Stimulated activated CD4-positive, alpha-beta T cell treated with anti-CD3 and anti-CD28 coated beads, TNF-alpha, amount 100 ng/mL, for 1 hour (primary cell): ENCODE measurements at regions not wholly inside any gene's neighbourhood (a gene's known extent, or its start where the extent isn't known, plus 50 kb on each side); places are given as distances from the start of the nearest gene placed in this dataset.

Source experiments
- DNase-seq, 3 donors: peaks; one replicate each; pipeline ENCODE4 v3.0.0-alpha.2; 2020; ENCODE audit warnings: low read depth in 3 of 3, low spot score in 1 of 3

- no peak for DNase-seq
Measured at GRCh38 chr14:87121716-87122115, 871.3 kb downstream of the GALC start.

DNA sequence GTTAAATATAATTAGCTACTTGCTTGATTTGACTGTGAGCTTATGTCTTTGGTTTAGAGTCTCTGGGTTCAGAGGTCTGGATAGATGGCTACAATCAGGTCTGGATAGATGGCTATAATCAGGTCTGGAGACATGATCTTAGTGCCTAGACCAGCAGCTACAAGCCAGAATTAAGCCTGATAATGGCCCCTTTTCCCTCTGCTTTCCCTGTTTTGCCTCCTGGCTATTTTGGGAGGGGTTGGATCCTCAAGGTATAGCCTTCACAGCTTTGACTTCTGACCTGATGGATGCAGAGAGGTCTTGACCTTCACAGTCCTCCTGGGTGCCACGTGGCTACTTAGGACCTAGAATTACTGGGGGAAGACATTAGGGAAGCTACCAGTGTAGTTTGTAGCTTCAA lies 877.7 kb downstream of the GALC start:
- DNase-seq, result no peak

DNA sequence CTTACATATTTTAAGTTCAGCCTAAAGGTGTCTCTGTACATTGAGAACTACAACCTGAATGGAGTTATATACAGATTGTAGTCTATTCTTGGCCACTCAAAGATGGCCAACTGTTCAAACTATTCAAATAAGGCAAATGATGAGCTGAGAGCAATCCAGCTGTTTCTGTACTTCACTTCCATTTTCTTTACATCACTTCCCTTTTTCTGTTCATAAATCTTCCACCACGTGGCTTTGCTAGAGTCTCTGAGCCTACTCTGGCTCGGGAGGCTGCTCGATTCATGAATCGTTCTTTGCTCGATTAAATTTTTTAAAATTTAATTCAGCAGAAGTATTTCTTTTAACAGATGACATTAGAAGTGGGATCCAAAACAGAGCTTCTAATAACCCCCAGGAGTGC lies 879.7 kb downstream of the GALC start:
- no peak for DNase-seq

DNA sequence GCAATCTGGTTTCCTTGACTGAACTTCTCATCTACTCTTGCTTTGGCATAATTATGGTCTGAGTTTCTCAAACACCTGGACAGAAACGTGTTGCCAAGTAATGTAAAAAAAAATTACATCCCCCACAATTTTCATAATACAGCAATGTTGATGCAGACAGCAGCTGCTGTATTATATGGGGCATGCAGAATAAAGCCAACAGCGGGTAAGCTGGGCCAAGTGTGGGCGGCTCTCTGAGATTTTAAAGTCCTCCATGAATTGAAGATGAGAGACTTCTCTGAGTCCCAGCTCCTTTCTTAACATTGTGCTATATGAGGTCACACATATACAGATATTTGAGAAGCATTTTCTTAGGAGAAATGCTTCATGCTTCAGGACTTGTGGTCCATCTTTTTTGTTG lies 881.2 kb downstream of the GALC start:
- no peak for DNase-seq

DNA sequence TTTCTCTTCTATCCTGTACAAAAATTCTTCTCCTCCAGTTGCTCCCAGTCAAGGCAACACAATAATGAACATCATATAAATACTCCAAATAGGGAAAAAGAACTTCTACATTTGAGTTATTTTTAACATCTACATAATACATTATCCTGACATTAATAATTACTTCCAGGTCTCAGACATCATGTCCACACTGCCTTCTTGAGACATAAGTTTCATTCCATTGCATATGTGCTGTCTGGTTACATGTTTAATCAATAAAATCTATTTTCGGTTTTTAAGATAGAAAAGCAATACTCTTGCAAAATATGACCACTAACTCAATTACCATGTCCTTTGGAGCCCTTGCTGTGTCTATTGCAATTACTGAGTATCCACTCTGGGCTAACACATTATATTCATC lies 881.9 kb downstream of the GALC start:
- no peak for DNase-seq

DNA sequence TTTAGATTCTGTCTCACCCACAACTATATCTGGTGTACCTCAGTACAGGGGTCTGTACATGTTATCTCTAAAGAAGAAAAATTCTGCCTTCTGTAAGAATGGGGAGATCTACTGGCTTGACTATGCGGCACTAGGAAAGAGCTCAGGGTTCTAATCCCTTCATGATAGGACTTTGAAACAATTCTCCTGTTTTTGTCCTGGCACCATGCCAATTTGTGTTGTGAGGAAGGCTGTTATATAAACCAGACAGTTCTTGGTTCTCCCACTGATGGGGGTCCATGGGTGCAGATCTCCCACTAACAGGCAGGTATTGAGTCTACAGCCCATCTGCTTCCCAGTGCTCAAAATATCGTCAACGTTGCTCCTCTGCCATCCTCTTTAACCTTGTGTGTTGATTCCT lies 883.7 kb downstream of the GALC start:
- no peak for DNase-seq

GRCh38 chr14:87108726-87109125 lies 884.3 kb downstream of the GALC start:
- no peak for DNase-seq

GRCh38 chr14:87102811-87103378 lies 890.1 kb downstream of the GALC start:
- no peak for DNase-seq

- no peak for DNase-seq
Measured at GRCh38 chr14:87097015-87097414, 896.0 kb downstream of the GALC start.

DNA sequence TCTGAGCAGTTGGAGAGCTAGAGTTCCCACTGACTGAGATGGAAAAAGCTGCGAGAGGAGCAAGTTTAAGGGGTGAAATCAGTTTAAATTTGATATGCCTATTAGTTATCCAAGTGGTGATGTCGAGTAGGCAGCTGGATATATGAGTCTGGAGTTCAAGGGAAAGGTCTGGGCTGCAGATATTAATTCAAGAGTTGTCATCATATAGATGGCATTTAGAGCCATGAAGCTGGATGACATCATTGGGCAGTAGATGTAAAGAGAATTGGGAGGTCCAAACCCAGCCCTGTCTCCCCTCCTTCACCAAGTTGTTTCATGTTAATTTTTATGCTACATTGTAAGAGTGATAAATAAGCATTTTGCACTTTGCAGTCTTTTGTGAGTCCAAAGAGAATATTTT lies 898.1 kb downstream of the GALC start:
- no peak for DNase-seq

DNA sequence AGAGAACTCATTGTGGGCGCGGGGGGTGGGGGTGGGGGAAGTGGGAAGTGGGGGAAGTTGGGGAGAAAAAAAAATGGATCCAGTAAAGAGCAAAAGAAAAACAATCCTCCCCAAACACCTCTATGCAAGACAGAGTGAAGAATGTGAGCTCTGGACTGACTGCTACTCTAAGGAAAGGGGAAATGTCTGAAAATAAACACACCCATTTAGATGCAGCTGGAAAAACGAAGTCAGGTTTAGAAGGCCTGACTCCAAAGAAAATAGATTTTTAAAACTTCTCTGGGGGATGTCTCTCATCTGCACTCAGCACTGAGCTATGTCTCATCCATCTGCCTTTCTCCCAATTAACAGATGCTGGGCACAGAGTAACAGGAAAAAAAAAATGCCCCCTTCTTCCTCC lies 904.4 kb downstream of the GALC start:
- no peak for DNase-seq

DNA sequence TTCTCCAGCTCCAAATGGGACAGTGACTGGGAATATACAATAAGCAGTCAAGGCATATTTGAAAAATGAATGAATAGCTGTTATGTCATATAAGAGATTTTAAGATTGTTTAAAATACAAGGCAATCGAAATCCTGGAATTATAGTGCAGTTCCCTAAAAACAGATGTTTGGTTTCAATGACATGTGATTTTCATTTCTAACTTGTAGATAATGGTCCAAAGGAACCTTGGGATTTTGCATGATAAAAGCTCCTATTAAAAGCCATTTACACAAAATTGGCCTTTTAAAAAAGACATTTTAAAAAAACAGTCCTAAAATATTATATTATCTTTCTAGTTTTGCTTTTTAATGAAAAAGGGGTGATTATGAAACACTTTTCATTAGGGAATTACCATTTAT lies 905.1 kb downstream of the GALC start:
- DNase-seq, result no peak

GRCh38 chr14:87084908-87085307 lies 908.1 kb downstream of the GALC start:
- no peak for DNase-seq

- DNase-seq, result no peak
Measured at GRCh38 chr14:87082917-87083316, 910.1 kb downstream of the GALC start.

GRCh38 chr14:87081004-87081403 lies 912.0 kb downstream of the GALC start:
- DNase-seq, result no peak

GRCh38 chr14:87080146-87080545 lies 912.8 kb downstream of the GALC start:
- no peak for DNase-seq

- DNase-seq, result no peak
Measured at GRCh38 chr14:87079416-87079815, 913.6 kb downstream of the GALC start.

GRCh38 chr14:87076922-87077321 lies 916.1 kb downstream of the GALC start:
- no peak for DNase-seq

- DNase-seq, result no peak
Measured at GRCh38 chr14:87076146-87076545, 916.8 kb downstream of the GALC start.

DNA sequence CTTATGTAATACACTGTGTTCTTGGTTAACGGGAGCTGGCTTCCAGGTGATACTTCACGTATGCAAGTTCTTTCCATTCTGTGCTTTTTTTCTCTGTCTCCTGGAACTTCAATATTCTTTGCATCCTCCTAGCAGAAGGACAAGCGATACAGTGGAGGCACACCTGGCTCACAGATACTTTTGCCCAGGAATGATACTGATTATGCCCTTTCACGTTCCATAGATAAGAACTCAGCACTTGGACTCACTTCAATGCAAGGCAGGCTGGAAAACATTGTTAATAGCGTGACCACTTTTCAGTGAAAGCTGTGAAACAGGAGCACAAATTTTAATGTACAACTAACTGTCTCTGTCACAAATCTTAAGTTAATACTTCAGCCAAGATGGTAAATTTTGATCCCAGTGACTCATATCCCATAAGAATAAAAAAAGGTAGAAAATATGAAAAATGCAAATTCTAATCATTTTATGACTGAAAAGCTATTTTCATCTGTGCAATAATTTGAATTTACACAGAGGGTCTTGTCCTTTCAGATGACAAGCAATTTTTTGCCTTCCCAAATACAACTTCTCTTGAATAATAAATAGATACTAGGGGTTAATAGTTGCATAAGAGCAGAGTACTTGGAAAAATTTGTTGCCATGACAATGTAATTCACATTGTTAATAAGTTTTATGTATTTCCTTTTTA lies 919.0 kb downstream of the GALC start:
- DNase-seq, result no peak

DNA sequence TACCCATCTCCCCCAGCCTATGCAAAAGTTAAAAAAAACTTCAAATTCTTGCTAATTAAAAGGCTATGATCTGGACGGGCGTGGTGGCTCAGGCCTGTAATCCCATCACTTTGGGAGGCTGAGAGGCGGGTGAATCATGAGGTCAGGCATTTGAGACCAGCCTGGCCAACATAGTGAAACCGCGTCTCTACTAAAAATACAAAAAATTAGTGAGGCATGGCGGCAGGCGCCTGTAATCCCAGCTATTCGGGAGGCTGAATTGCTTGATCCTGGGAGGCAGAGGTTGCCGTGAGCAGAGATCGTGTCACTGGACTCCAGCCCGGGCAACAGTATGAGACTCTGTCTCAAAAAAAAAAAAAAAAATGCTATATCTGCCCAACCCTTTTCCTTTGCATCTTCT lies 925.4 kb downstream of the GALC start:
- no peak for DNase-seq

DNA sequence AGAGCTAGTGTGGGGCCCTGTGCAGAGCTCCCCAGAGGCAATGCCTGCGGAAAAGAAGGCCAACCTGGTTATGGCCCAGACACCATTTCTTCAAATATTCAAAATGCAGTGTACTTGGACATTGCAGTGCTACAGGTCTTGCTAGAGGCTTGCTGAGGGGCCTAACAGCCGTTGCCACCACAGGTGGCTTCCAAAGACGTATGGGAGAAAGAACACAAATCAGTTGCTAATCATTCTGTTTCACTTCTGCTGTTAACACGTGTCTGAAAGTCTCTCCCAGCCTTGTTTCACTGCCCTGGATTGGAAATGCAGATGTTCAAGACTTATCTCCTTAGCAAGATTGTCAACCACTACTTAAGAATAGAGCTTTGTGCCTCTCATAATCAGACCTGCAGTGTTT lies 925.9 kb downstream of the GALC start:
- DNase-seq, result no peak

- DNase-seq, result no peak
Measured at GRCh38 chr14:87066221-87066817, 926.7 kb downstream of the GALC start.
